HL-60 (cell line): ENCODE measurements at regions not wholly inside any gene's neighbourhood (a gene's known extent, or its start where the extent isn't known, plus 50 kb on each side); places are given as distances from the start of the nearest gene placed in this dataset.

Experiments used
- CTCF ChIP-seq: IDR thresholded peaks from one replicate; pipeline ENCODE4 v1.5.1; 2011; ENCODE audit warnings: low read length, control low read depth, inconsistent platforms; ENCODE audit not compliant: insufficient read depth
- GABPA ChIP-seq: IDR thresholded peaks from 2 replicates; pipeline ENCODE4 v1.6.1; 2012; ENCODE audit warnings: low read depth
- POLR2AphosphoS5 ChIP-seq: IDR thresholded peaks from 2 replicates; pipeline ENCODE4 v1.6.1; 2012; ENCODE audit warnings: low read depth
- REST ChIP-seq: IDR thresholded peaks from 2 replicates; pipeline ENCODE4 v1.6.1; 2012; ENCODE audit warnings: low read depth; ENCODE audit not compliant: insufficient replicate concordance
- SPI1 ChIP-seq: IDR thresholded peaks from 2 replicates; pipeline ENCODE4 v1.6.1; 2012; ENCODE audit warnings: low read depth, mild to moderate bottlenecking, borderline replicate concordance

- TF ChIP-seq CTCF: peak; percentile 40
- TF ChIP-seq POLR2AphosphoS5: no peak
- no peak for TF ChIP-seq REST
- no peak for TF ChIP-seq GABPA
- TF ChIP-seq SPI1: no peak
Observed at GRCh38 chr15:69729167-69729748, 276.6 kb downstream of the RPLP1 start.
